H1 (cell line): ENCODE measurements at regions not wholly inside any gene's neighbourhood (a gene's known extent, or its start where the extent isn't known, plus 50 kb on each side); places are given as distances from the start of the nearest gene placed in this dataset.

Source experiments
- CTCF ChIA-PET: fragments of 300-600 bp; sonication (Branson Sonifier 250); formaldehyde crosslinking; loops from one replicate; lab custom pipeline; 2021; ENCODE audit not compliant: partially characterized antibody; lab: Charles Lee
- POLR2A ChIA-PET: fragments of 300-600 bp; sonication (Branson Sonifier 250); formaldehyde crosslinking; loops from one replicate; lab custom pipeline; 2021; ENCODE audit warnings: inconsistent platforms; ENCODE audit not compliant: partially characterized antibody; lab: Charles Lee
- DNase-seq, 2 experiments: peaks; one replicate each; pipeline versions ENCODE4 v3.0.0 to v3.0.0-alpha.2; 2010 to 2022; ENCODE audit warnings: low spot score in 2 of 2, low read depth in 1 of 2, mixed read lengths in 1 of 2
- FAIRE-seq: peaks from 2 replicates; lab custom pipeline; 2011; peaks lifted over from hg19 to GRCh38; lab: Jason Lieb, UNC
- H2AFZ ChIP-seq: 2 replicates; pipeline ENCODE4 v1.8.1; 2012; ENCODE audit warnings: low read length, inconsistent platforms
- H2AK5ac ChIP-seq: 2 replicates; pipeline ENCODE4 v1.6.1; 2013; ENCODE audit warnings: low read depth, low read length
- H2BK120ac ChIP-seq: replicated peaks from 2 replicates; pipeline ENCODE3; 2013; ENCODE audit warnings: low read depth, low read length, inconsistent platforms
- H2BK12ac ChIP-seq: 2 replicates; pipeline ENCODE4 v1.6.1; 2013; ENCODE audit warnings: low read depth, low read length
- H2BK15ac ChIP-seq: 2 replicates; pipeline ENCODE4 v1.6.1; 2013; ENCODE audit warnings: low read length
- H2BK20ac ChIP-seq: 2 replicates; pipeline ENCODE4 v1.6.1; 2013; ENCODE audit warnings: low read length
- H2BK5ac ChIP-seq: 2 replicates; pipeline ENCODE4 v1.6.1; 2013; ENCODE audit warnings: low read depth, low read length
- H3K14ac ChIP-seq: 2 replicates; pipeline ENCODE4 v1.6.1; 2013; ENCODE audit warnings: inconsistent platforms; ENCODE audit not compliant: insufficient read length
- H3K18ac ChIP-seq: 2 replicates; pipeline ENCODE4 v1.6.1; 2013; ENCODE audit warnings: low read length; ENCODE audit errors: extremely low read depth
- H3K23ac ChIP-seq: 2 replicates; pipeline ENCODE4 v1.6.1; 2013; ENCODE audit warnings: inconsistent platforms; ENCODE audit not compliant: insufficient read length
- H3K23me2 ChIP-seq: 2 replicates; pipeline ENCODE4 v1.6.1; 2013; ENCODE audit warnings: low read depth, low read length
- H3K27ac ChIP-seq: 2 replicates; pipeline ENCODE4 v1.6.1; 2011; ENCODE audit warnings: low read depth, low read length, inconsistent platforms
- H3K27me3 ChIP-seq, 4 experiments: replicated peaks in 1 of 4; 1 replicate in 1 of 4; 2 replicates in 3 of 4; pipeline versions ENCODE4 v1.6.1 to v1.8.1; 2011 to 2013; ENCODE audit warnings: low read length in 3 of 4, mild to moderate bottlenecking in 3 of 4, inconsistent platforms in 2 of 4, mixed read lengths in 2 of 4, moderate library complexity in 1 of 4; ENCODE audit not compliant: control insufficient read depth in 3 of 4, insufficient read depth in 3 of 4; ENCODE audit errors: extremely low read depth in 1 of 4
- H3K36me3 ChIP-seq, 4 experiments: 2 replicates each; pipeline versions ENCODE4 v1.6.1 to v1.8.1; 2011 to 2013; ENCODE audit warnings: mild to moderate bottlenecking in 4 of 4, low read length in 3 of 4, moderate library complexity in 2 of 4, control low read depth in 1 of 4, inconsistent platforms in 1 of 4; ENCODE audit not compliant: insufficient read depth in 4 of 4, control insufficient read depth in 2 of 4
- H3K4ac ChIP-seq: replicated peaks from 2 replicates; pipeline ENCODE3; 2013; ENCODE audit warnings: low read length, low read depth, mixed read lengths, inconsistent platforms; ENCODE audit not compliant: insufficient read length
- H3K4me1 ChIP-seq, 4 experiments: replicated peaks in 1 of 4; 1 replicate in 1 of 4; 2 replicates in 3 of 4; pipeline versions ENCODE4 v1.6.1 to v1.8.1; 2011 to 2013; ENCODE audit warnings: low read length in 3 of 4, inconsistent platforms in 2 of 4, mixed read lengths in 1 of 4; ENCODE audit not compliant: insufficient read depth in 4 of 4, control insufficient read depth in 3 of 4
- H3K4me2 ChIP-seq, 2 experiments: 2 replicates each; pipeline versions ENCODE4 v1.6.1 to v1.8.1; 2011 to 2013; ENCODE audit warnings: low read depth in 2 of 2, low read length in 2 of 2, control low read depth in 1 of 2, inconsistent platforms in 1 of 2, mild to moderate bottlenecking in 1 of 2; ENCODE audit not compliant: insufficient read depth in 1 of 2
- H3K4me3 ChIP-seq, 4 experiments: fragments of 200-600, 300-600 bp in 1 of 4; sonication (generic), shearing (Covaris generic), sonication (Bioruptor Twin) in 1 of 4; 2 replicates each; pipeline versions ENCODE4 v1.5.1 to v1.8.1; 2011 to 2016; ENCODE audit warnings: low read length in 4 of 4, low read depth in 3 of 4, control low read depth in 2 of 4, inconsistent platforms in 2 of 4, mild to moderate bottlenecking in 2 of 4, mixed read lengths in 1 of 4, moderate library complexity in 1 of 4; ENCODE audit not compliant: insufficient read depth in 2 of 4; ENCODE audit errors: extremely low read depth in 1 of 4
- H3K56ac ChIP-seq: replicated peaks from 2 replicates; pipeline ENCODE3; 2013; ENCODE audit warnings: low read depth, mild to moderate bottlenecking, mixed read lengths, low read length, inconsistent platforms; ENCODE audit not compliant: insufficient read length
- H3K79me1 ChIP-seq: 2 replicates; pipeline ENCODE4 v1.6.1; 2013; ENCODE audit warnings: low read depth, low read length, control low read depth
- H3K79me2 ChIP-seq, 2 experiments: 2 replicates each; pipeline versions ENCODE4 v1.6.1 to v1.8.1; 2012 to 2013; ENCODE audit warnings: low read length in 2 of 2, mild to moderate bottlenecking in 2 of 2, inconsistent platforms in 1 of 2; ENCODE audit not compliant: insufficient read depth in 2 of 2, control insufficient read depth in 1 of 2
- H3K9ac ChIP-seq, 4 experiments: replicated peaks in 1 of 4; 1 replicate in 1 of 4; 2 replicates in 3 of 4; pipeline versions ENCODE4 v1.6.1 to v1.8.1; 2011 to 2013; ENCODE audit warnings: low read depth in 3 of 4, low read length in 3 of 4, control low read depth in 2 of 4, mild to moderate bottlenecking in 2 of 4, moderate library complexity in 2 of 4, inconsistent platforms in 1 of 4; ENCODE audit errors: extremely low read depth in 1 of 4
- H3K9me3 ChIP-seq, 2 experiments: 2 replicates each; pipeline versions ENCODE4 v1.6.1 to v1.8.1; 2012 to 2013; ENCODE audit warnings: mild to moderate bottlenecking in 2 of 2, moderate library complexity in 2 of 2, control low read depth in 1 of 2, inconsistent platforms in 1 of 2, low read depth in 1 of 2, low read length in 1 of 2, mixed read lengths in 1 of 2; ENCODE audit not compliant: insufficient read depth in 2 of 2
- H4K20me1 ChIP-seq, 2 experiments: replicated peaks in 1 of 2; 2 replicates each; pipeline versions ENCODE3 to v1.8.1; 2011 to 2013; ENCODE audit warnings: inconsistent platforms in 2 of 2, low read length in 2 of 2, mild to moderate bottlenecking in 1 of 2; ENCODE audit not compliant: insufficient read depth in 2 of 2, control insufficient read depth in 1 of 2
- H4K5ac ChIP-seq: 2 replicates; pipeline ENCODE4 v1.6.1; 2013; ENCODE audit warnings: low read length, low read depth, mixed read lengths, inconsistent platforms; ENCODE audit not compliant: insufficient read length
- H4K8ac ChIP-seq: 2 replicates; pipeline ENCODE4 v1.8.0; 2013; ENCODE audit warnings: mild to moderate bottlenecking, moderate library complexity, low read length, inconsistent platforms; ENCODE audit not compliant: insufficient read depth; ENCODE audit errors: extremely low read depth
- H4K91ac ChIP-seq: replicated peaks from 2 replicates; pipeline ENCODE3; 2013; ENCODE audit warnings: low read length, mixed read lengths, inconsistent platforms; ENCODE audit not compliant: insufficient read length
- GABPA ChIP-seq: IDR thresholded peaks from 2 replicates; pipeline ENCODE4 v1.6.1; 2011; ENCODE audit warnings: mild to moderate bottlenecking, low read length, moderate library complexity, borderline replicate concordance; ENCODE audit not compliant: insufficient read depth
- GTF2F1 ChIP-seq: IDR thresholded peaks from 2 replicates; pipeline ENCODE4 v1.6.1; 2012; ENCODE audit warnings: low read depth, low read length, improper control_type of control experiment, borderline replicate concordance
- RXRA ChIP-seq: IDR thresholded peaks from 2 replicates; pipeline ENCODE4 v1.6.1; 2011; ENCODE audit warnings: low read depth, mild to moderate bottlenecking, low read length, moderate library complexity; ENCODE audit not compliant: insufficient read depth
- WGBS, 2 experiments: shearing (Covaris generic) in 1 of 2; methylation state at CpG; one replicate each; pipeline versions ENCODE4 v1.1.6 to v1.1.7; 2013 to 2015; ENCODE audit warnings: low lambda C conversion rate in 2 of 2, mixed read lengths in 2 of 2, inconsistent platforms in 1 of 2, low coverage in 1 of 2, missing lambda C conversion rate in 1 of 2; ENCODE audit not compliant: insufficient replicate concordance in 2 of 2, insufficient coverage in 1 of 2, insufficient read length in 1 of 2; ENCODE audit errors: extremely low coverage in 1 of 2, missing lambda C conversion rate in 1 of 2; 5-methylcytosine and 5-hydroxymethylcytosine counted together

GRCh38 chr15:72908713-72909112 is 125.2 kb upstream of the ADPGK start:
- no peak overlapping the region for H3K23ac ChIP-seq
- TF ChIP-seq RXRA = no peak
- no peak for TF ChIP-seq GTF2F1
- TF ChIP-seq GABPA = no peak
- FAIRE-seq = no peak
- no peak overlapping the region for H3K18ac ChIP-seq
- H2AK5ac ChIP-seq = no peak overlapping the region
- no peak overlapping the region for H3K56ac ChIP-seq
- H3K23me2 ChIP-seq = no peaks in the 10 kb centered on the region
- ChIA-PET CTCF (interaction anchor here (1.1 kb wide), 1 partner anchor 73 kb away, joined by 3 read pairs; no protein-coding TSS in a partner anchor), POLR2A (no interaction called here)
- H3K14ac ChIP-seq = no peak overlapping the region
- no peak overlapping the region for H3K9ac ChIP-seq
- WGBS, 2 experiments = 94% methylated on average over 4 of the region's 4 CpGs; no CpG with 5 or more reads in 1 of the 2 experiments
- H3K9me3 ChIP-seq = no peaks in the 10 kb centered on the region
- DNase-seq = no peak
- H4K91ac ChIP-seq = no peak overlapping the region
- no peak overlapping the region for H3K4me2 ChIP-seq
- no peaks in the 10 kb centered on the region for H3K79me1 ChIP-seq
- no peaks in the 10 kb centered on the region for H4K20me1 ChIP-seq
- no peak overlapping the region for H2BK5ac ChIP-seq
- H4K5ac ChIP-seq = no peak overlapping the region
- H4K8ac ChIP-seq = no peak overlapping the region
- no peak overlapping the region for H2BK120ac ChIP-seq
- no peak overlapping the region for H2BK15ac ChIP-seq
- no peak overlapping the region for H2AFZ ChIP-seq
- no peak overlapping the region for H2BK20ac ChIP-seq
- no peak overlapping the region for H3K27ac ChIP-seq
- H3K27me3 ChIP-seq = no peaks in the 10 kb centered on the region; a peak in 1 of 7 replicates
- no peaks in the 10 kb centered on the region for H3K4me1 ChIP-seq
- H3K4me3 ChIP-seq = no peak overlapping the region
- H3K36me3 ChIP-seq = no peaks in the 10 kb centered on the region
- no peak overlapping the region for H3K4ac ChIP-seq
- no peak overlapping the region for H2BK12ac ChIP-seq
- no peaks in the 10 kb centered on the region for H3K79me2 ChIP-seq
